Stimulated activated CD4-positive, alpha-beta T cell treated with anti-CD3 and anti-CD28 coated beads, Interleukin-4, amount 100 ng/mL, for 48 hours (primary cell): ENCODE measurements at regions not wholly inside any gene's neighbourhood (a gene's known extent, or its start where the extent isn't known, plus 50 kb on each side); places are given as distances from the start of the nearest gene placed in this dataset.
"Not testable (repeated sequence)": the region's sequence is repeated elsewhere in the genome, so short reads cannot be mapped to it uniquely, and the experiment has no call there.

ENCODE experiments used
- DNase-seq, 2 donors: peaks; one replicate each; pipeline ENCODE4 v3.0.0-alpha.2; 2020; ENCODE audit warnings: low read depth in 2 of 2

DNA sequence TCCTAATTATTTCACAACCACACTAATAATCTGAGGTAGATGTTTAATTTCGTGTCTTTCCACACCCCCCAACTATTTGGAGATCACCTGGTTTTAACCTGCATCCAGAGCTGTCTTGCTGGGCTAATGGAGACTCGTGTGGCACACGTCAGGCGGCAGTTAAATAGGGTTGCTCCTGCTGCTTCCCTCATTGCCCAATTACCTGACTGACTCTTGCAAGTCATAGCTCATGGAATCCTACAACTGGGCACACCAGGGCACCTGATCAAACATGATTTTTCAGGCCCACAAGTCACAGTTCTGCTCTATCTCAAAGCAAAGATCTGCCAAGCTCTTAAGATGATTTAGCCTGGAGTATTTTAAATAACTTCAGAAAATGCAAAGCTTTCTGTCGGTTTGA is 1430.4 kb upstream of the ACVR2A start:
- no peak for DNase-seq

GRCh38 chr2:146413086-146413610 is 1431.7 kb upstream of the ACVR2A start:
- DNase-seq, result no peak

GRCh38 chr2:146412625-146413024 is 1432.2 kb upstream of the ACVR2A start:
- no peak for DNase-seq

GRCh38 chr2:146405402-146406309 is 1439.2 kb upstream of the ACVR2A start:
- DNase-seq, result not testable (repeated sequence)

- DNase-seq, result not testable (repeated sequence)
Measured at GRCh38 chr2:146403546-146404160, 1441.2 kb upstream of the ACVR2A start.

DNA sequence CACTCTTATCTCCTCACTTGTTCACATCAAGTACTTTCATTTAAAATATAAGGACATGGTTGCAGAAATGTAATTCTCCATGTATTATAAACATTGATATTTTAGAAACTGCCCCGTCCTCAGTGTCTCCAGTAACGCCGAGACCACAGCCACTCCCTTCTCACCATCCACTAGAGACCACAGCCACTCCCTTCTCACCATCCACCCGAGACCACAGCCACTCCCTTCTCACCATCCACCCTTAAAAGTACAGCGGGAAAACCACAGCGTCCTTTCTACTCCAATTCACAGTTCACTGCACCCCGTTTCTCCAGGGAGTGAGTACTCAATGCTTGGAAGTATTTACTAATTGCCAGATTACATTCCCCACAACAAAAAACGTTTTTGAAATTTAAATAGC is 1452.2 kb upstream of the ACVR2A start:
- no peak for DNase-seq

DNA sequence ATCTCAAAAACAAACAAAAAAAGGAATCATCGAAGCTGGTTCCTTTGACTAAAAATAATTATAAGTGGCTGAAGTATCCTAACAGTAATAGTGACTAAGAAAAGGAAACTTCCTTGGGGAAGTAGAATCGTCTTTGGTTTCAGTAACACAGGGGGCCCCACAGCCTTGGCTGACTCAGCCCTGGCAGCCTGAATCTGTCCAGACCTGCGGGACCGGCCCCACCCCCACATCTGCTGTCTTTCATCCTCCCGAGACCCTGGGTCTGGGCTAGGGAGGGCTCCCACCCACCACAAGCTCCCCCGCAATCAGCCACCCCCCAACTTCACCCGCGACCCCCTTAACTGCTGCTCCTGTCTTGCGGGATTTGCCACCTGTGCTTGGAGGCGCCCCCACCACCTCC is 1452.6 kb upstream of the ACVR2A start:
- no peak for DNase-seq

GRCh38 chr2:146388757-146389156 is 1456.1 kb upstream of the ACVR2A start:
- DNase-seq, result no peak

DNA sequence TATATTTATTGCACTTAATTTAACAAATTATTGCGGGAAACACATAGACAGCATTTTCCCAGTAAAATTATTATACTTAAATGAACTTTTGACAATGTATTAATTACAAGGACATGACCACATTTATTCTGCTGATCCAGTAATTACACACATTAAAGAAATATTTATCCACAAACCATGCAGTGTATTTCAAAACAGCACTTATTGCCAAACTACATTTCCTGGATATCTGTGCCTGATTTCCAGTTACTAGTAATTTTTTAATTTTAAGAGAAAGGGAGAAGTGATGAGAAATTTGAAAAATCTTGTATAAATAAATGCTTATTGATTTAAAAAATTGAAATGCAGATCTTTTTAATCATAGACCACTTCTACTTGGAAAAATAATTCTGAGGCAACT is 1458.7 kb upstream of the ACVR2A start:
- no peak for DNase-seq

DNA sequence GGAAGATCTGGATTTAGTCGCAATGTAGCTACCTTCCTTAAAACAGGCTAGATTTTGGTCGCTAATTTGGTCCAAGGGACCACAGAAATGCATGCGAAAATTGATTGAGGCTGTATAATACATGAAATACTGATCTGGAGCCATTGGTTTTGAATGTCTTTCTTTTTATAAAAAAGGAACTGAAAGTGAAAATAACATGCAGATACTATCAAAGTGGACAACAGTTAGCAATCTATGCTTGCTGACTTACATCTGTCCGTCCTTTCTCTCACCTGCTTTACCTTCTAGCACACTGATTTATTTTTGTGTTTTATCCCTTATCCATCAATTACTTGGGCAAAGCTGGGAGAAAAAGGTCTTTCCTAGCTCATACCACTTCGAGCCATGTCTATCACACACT is 1459.8 kb upstream of the ACVR2A start:
- no peak for DNase-seq

- DNase-seq, result no peak
Measured at GRCh38 chr2:146376511-146377064, 1468.2 kb upstream of the ACVR2A start.

DNA sequence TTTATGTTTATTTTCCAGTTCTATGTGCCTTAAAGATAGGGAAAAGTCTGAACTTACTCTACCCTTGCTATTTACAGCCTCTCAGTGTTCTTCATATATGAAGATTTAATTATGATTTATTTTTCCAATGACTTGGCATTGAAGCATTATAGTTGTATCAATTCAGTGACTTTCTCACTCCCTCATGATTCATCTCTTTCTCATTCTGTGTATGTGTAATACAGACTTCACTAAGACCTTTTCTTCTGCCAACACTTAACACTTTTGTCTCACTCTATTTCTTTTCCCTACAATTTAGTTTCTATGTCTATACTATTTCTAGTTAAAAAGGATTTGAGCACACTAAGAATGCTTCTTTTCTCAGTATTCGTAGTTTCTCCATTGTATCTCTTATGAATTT is 1470.3 kb upstream of the ACVR2A start:
- no peak for DNase-seq

GRCh38 chr2:146371364-146371763 is 1473.5 kb upstream of the ACVR2A start:
- not testable (repeated sequence) for DNase-seq

DNA sequence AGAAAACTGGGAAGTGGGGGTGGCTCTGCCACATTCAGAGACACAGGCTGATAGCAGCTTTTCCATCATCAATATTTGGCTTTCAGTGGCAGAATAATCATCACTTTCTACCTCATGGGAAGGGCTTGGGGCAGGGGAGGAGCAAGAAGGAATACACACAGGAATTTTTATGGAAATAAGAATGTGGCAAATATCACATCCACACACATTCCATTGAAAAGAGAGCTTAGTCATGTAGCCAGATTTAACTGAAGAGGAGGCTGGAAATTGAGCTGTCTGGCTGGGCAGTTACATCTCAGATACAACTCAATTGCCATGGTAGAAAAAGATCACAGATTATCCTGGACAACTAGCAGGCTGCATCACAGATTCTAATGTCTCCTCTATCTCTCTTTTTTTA is 1474.0 kb upstream of the ACVR2A start:
- no peak for DNase-seq

GRCh38 chr2:146366276-146366675 is 1478.6 kb upstream of the ACVR2A start:
- no peak for DNase-seq

GRCh38 chr2:146365041-146365440 is 1479.8 kb upstream of the ACVR2A start:
- no peak for DNase-seq

DNA sequence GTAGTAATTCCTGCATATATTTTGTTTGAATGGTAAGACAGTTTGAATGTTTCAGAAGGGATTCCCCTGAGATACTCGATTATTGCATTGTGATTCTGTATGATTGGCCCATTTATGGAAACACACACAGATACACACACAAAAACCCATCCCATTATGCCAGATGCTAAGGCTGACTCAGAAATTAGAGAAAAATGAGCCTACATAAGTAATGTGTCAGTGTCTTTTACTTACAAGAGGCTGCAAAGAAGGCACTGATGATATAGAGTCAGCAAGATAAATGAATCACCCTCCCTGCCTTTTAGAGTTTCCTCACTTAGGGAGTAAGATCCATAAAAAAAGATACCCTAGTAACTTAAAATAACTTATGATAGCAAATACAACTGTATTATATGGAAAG is 1481.1 kb upstream of the ACVR2A start:
- no peak for DNase-seq

- no peak for DNase-seq
Measured at GRCh38 chr2:146351689-146352088, 1493.1 kb upstream of the ACVR2A start.

DNA sequence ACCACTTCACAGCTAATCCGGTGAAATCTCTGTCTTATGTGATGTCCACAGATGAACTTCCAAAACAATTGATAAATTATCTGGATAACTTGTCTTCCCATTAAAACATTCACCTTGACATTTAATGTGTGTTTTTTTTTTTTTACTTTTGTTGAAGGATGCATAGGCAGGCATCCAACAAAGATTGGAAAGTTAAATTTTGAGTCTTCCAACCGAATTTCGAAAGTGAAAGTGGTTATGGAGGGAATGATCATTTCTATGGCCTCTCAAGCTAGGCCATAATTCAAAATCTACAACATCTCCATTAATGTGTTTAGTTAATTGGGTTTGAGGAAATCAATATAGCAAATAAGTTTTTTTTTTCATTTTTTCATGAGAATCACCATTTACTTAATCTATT is 1495.5 kb upstream of the ACVR2A start:
- no peak for DNase-seq

- DNase-seq, result no peak
Measured at GRCh38 chr2:146324951-146325350, 1519.9 kb upstream of the ACVR2A start.

DNA sequence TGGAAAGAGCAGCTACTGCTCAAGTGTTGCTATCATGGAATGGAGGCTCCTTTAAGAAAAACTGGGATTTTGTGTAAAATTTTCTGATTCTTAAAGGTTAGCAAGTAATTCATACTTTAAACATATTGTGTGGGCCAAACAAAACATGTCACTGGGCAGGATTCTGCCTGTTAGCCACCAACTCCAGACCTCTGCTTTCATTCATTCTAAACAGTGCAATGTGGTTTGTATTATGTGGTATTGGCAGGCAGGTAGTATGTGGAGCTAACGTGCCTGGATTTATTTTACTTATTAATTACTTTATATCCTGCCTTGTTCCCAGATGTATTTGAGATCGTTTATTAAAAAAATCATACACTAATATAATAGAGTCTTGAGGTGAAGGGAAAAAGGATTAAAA is 1521.3 kb upstream of the ACVR2A start:
- no peak for DNase-seq

DNA sequence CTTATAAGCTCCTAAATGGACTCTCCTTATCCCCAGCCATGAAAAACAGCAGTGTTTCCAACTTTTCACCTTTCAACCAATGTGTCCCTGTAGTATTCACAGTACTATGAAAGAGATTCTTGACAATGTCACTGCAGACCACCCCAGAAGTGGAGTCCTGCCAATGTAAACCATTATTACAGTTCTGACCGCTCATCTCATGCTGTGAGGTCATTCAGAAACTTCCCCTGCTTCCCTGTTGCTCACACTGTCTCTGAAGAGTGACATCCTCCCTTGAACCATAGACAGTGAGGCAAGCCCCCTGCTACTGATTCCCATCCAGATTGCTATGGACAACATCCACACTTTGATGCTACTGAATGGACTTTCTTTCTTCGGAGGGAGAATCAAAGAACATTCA is 1523.7 kb upstream of the ACVR2A start:
- no peak for DNase-seq

GRCh38 chr2:146317959-146318358 is 1526.9 kb upstream of the ACVR2A start:
- no peak for DNase-seq
